Body of pancreas (tissue), 4 donors: ENCODE measurements at regions not wholly inside any gene's neighbourhood (a gene's known extent, or its start where the extent isn't known, plus 50 kb on each side); places are given as distances from the start of the nearest gene placed in this dataset.

ENCODE experiments used
- POLR2A ChIP-seq, 3 donors: fragments of 450-650 bp; IDR thresholded peaks; one replicate each; pipeline ENCODE4 v1.6.1; 2016; ENCODE audit warnings: antibody characterized with exemption in 3 of 3, mild to moderate bottlenecking in 2 of 3
- TF ChIP-seq, protein P1 (sequence below), 7 experiments: fragments of 450-650 bp in 4 of 7; fragments of 200-600 bp in 3 of 7; sonication (generic) in 3 of 7; IDR thresholded peaks; one replicate each; pipeline ENCODE4 v1.5.1; 2016 to 2019; ENCODE audit warnings: antibody characterized with exemption in 7 of 7

- no peak for TF ChIP-seq POLR2A (IDR thresholded peaks at IDR 0.05)
- TF ChIP-seq, protein P1, sequence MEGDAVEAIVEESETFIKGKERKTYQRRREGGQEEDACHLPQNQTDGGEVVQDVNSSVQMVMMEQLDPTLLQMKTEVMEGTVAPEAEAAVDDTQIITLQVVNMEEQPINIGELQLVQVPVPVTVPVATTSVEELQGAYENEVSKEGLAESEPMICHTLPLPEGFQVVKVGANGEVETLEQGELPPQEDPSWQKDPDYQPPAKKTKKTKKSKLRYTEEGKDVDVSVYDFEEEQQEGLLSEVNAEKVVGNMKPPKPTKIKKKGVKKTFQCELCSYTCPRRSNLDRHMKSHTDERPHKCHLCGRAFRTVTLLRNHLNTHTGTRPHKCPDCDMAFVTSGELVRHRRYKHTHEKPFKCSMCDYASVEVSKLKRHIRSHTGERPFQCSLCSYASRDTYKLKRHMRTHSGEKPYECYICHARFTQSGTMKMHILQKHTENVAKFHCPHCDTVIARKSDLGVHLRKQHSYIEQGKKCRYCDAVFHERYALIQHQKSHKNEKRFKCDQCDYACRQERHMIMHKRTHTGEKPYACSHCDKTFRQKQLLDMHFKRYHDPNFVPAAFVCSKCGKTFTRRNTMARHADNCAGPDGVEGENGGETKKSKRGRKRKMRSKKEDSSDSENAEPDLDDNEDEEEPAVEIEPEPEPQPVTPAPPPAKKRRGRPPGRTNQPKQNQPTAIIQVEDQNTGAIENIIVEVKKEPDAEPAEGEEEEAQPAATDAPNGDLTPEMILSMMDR (IDR thresholded peaks at IDR 0.05): no peak
These were observed 908.8 kb upstream of the POU3F3 start for GRCh38 chr2:103945083-103945482.
